NB4 (cell line): ENCODE measurements at regions not wholly inside any gene's neighbourhood (a gene's known extent, or its start where the extent isn't known, plus 50 kb on each side); places are given as distances from the start of the nearest gene placed in this dataset.

Experiments
- MYC ChIP-seq: IDR thresholded peaks from 2 replicates; pipeline ENCODE4 v1.6.1; 2011; ENCODE audit warnings: low read depth, low read length
- TF ChIP-seq, protein P1 (sequence below): IDR thresholded peaks from one replicate; pipeline ENCODE4 v1.5.1; 2012; ENCODE audit warnings: low read depth, low read length

GRCh38 chr1:208418667-208419066, 174.5 kb upstream of the PLXNA2 start:
- no peak for TF ChIP-seq MYC
- TF ChIP-seq, protein P1, sequence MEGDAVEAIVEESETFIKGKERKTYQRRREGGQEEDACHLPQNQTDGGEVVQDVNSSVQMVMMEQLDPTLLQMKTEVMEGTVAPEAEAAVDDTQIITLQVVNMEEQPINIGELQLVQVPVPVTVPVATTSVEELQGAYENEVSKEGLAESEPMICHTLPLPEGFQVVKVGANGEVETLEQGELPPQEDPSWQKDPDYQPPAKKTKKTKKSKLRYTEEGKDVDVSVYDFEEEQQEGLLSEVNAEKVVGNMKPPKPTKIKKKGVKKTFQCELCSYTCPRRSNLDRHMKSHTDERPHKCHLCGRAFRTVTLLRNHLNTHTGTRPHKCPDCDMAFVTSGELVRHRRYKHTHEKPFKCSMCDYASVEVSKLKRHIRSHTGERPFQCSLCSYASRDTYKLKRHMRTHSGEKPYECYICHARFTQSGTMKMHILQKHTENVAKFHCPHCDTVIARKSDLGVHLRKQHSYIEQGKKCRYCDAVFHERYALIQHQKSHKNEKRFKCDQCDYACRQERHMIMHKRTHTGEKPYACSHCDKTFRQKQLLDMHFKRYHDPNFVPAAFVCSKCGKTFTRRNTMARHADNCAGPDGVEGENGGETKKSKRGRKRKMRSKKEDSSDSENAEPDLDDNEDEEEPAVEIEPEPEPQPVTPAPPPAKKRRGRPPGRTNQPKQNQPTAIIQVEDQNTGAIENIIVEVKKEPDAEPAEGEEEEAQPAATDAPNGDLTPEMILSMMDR, result no peak
